K562 (cell line): ENCODE measurements at regions not wholly inside any gene's neighbourhood (a gene's known extent, or its start where the extent isn't known, plus 50 kb on each side); places are given as distances from the start of the nearest gene placed in this dataset.

Source experiments
- ATAC-seq: fragments of 200-7000 bp; cut with Tn5 transposase; 3 replicates; pipeline ENCODE4 v1.9.1; 2020; ENCODE audit warnings: moderate library complexity
- BruUV-seq: library from RNA; stranded (reverse); fragments of 400-500 nt; replicated peaks from 2 replicates; lab custom pipeline; 2021; lab: Mats Ljungman, UMichigan
- CTCF ChIA-PET: fragments of 300-600 bp; formaldehyde crosslinking; extraction: SDS; loops from one replicate; lab custom pipeline; 2021; ENCODE audit warnings: low intra/inter-chr PET ratio; lab: Yijun Ruan, JAX
- POLR2A ChIA-PET: fragments of 300-600, 350-650 bp; sonication (Branson Sonifier 250); formaldehyde crosslinking; extraction: SDS; loops from one replicate; lab custom pipeline; 2021; ENCODE audit warnings: antibody characterized with exemption, inconsistent platforms; lab: Yijun Ruan, JAX
- DNase-seq, 4 experiments: peaks; one replicate each; pipeline versions ENCODE4 v3.0.0 to v3.0.0-alpha.2; 2011 to 2018; ENCODE audit warnings: low spot score in 3 of 4, mixed read lengths in 3 of 4; ENCODE audit errors: extremely low read depth in 1 of 4
- FAIRE-seq: peaks from 2 replicates; lab custom pipeline; 2011; peaks lifted over from hg19 to GRCh38; lab: Jason Lieb, UNC
- H2AFZ ChIP-seq: 2 replicates; pipeline ENCODE4 v1.6.0; 2011; ENCODE audit warnings: low read depth, low read length, control low read depth, inconsistent platforms
- H3K27ac ChIP-seq: fragments of 200-600 bp; 3 replicates; pipeline ENCODE4 v1.8.0; 2011; ENCODE audit warnings: low read depth, mild to moderate bottlenecking, control low read depth, inconsistent platforms, low read length, moderate library complexity, mixed read lengths; ENCODE audit errors: extremely low read depth
- H3K27me3 ChIP-seq, 2 experiments: fragments of 300-600 bp in 1 of 2; 2 replicates in 1 of 2; 3 replicates in 1 of 2; pipeline versions ENCODE4 v1.6.0 to v1.8.0; 2011; ENCODE audit warnings: inconsistent platforms in 2 of 2, low read length in 2 of 2, mild to moderate bottlenecking in 1 of 2, mixed read lengths in 1 of 2, moderate library complexity in 1 of 2; ENCODE audit not compliant: control insufficient read depth in 2 of 2, insufficient read depth in 2 of 2
- H3K36me3 ChIP-seq: fragments of 300-600 bp; 3 replicates; pipeline ENCODE4 v1.8.0; 2011; ENCODE audit warnings: mild to moderate bottlenecking, low read length, inconsistent platforms; ENCODE audit not compliant: control insufficient read depth, insufficient read depth
- H3K4me1 ChIP-seq, 2 experiments: fragments of 200-600 bp in 1 of 2; replicated peaks in 1 of 2; 2 replicates in 1 of 2; 3 replicates in 1 of 2; pipeline versions ENCODE4 v1.5.1 to v1.8.0; 2011; ENCODE audit warnings: inconsistent platforms in 2 of 2, low read length in 2 of 2, mild to moderate bottlenecking in 1 of 2, mixed read lengths in 1 of 2, moderate library complexity in 1 of 2; ENCODE audit not compliant: control insufficient read depth in 2 of 2, insufficient read depth in 2 of 2
- H3K4me2 ChIP-seq: 2 replicates; pipeline ENCODE4 v1.6.1; 2011; ENCODE audit warnings: low read length, control low read depth, inconsistent platforms, mixed read lengths; ENCODE audit not compliant: insufficient read depth
- H3K4me3 ChIP-seq: fragments of 200-600 bp; sonication (generic), shearing (Covaris generic); 2 replicates; pipeline ENCODE4 v1.5.1; 2016; ENCODE audit warnings: control low read depth, inconsistent platforms
- H3K79me2 ChIP-seq: fragments of 200-600 bp; 3 replicates; pipeline ENCODE4 v1.8.0; 2011; ENCODE audit warnings: low read length, inconsistent platforms; ENCODE audit not compliant: control insufficient read depth, insufficient read depth
- H3K9ac ChIP-seq, 2 experiments: 2 replicates each; pipeline versions ENCODE4 v1.6.0 to v1.6.1; 2011; ENCODE audit warnings: low read depth in 2 of 2, low read length in 2 of 2, control low read depth in 1 of 2, inconsistent platforms in 1 of 2, mild to moderate bottlenecking in 1 of 2, mixed read lengths in 1 of 2; ENCODE audit not compliant: insufficient read depth in 1 of 2
- H3K9me1 ChIP-seq: one replicate; pipeline ENCODE4 v1.6.0; 2011; ENCODE audit warnings: inconsistent platforms, mild to moderate bottlenecking, low read length, moderate library complexity; ENCODE audit not compliant: control insufficient read depth, insufficient read depth
- H3K9me3 ChIP-seq: replicated peaks from 2 replicates; pipeline ENCODE4 v1.5.1; 2011; ENCODE audit warnings: low read depth, low read length, inconsistent platforms; ENCODE audit not compliant: control insufficient read depth, insufficient read depth
- H4K20me1 ChIP-seq: replicated peaks from 2 replicates; pipeline ENCODE4 v1.6.1; 2011; ENCODE audit warnings: low read length, inconsistent platforms, mixed read lengths; ENCODE audit not compliant: control insufficient read depth, insufficient read depth
- CEBPB ChIP-seq: fragments of 450-650 bp; IDR thresholded peaks from 2 replicates; pipeline ENCODE4 v1.6.1; 2016; ENCODE audit warnings: missing genetic modification characterization, missing compliant biosample characterization
- HMG20A ChIP-seq: fragments of 450-650 bp; formaldehyde crosslinking; conservative IDR thresholded peaks from 2 replicates; pipeline ENCODE4 v1.4.0; 2020; ENCODE audit warnings: mild to moderate bottlenecking, mixed read lengths
- IRF1 ChIP-seq: sonication (generic); formaldehyde crosslinking; IDR thresholded peaks from 2 replicates; pipeline ENCODE4 v1.8.0; 2022; ENCODE audit warnings: missing genetic modification reagents, mild to moderate bottlenecking, borderline replicate concordance
- MLLT1 ChIP-seq, 2 experiments: fragments of 450-650 bp; IDR thresholded peaks; 2 replicates each; pipeline ENCODE4 v1.6.1; 2016
- MYC ChIP-seq, 2 experiments: fragments of 250-450 bp in 1 of 2; sonication (Bioruptor Pico) in 1 of 2; IDR thresholded peaks; 2 replicates each; pipeline versions ENCODE4 v1.5.1 to v1.6.1; 2012 to 2021; ENCODE audit warnings: low read depth in 2 of 2, borderline replicate concordance in 1 of 2, improper control_type of control experiment in 1 of 2, low read length in 1 of 2, mild to moderate bottlenecking in 1 of 2, moderate library complexity in 1 of 2
- NFIX ChIP-seq: fragments of 250-450 bp; sonication (Bioruptor Pico); IDR thresholded peaks from 2 replicates; pipeline ENCODE4 v1.4.0; 2020; ENCODE audit warnings: low read depth, mild to moderate bottlenecking, moderate library complexity
- ZNF24 ChIP-seq: fragments of 450-650 bp; IDR thresholded peaks from 2 replicates; pipeline ENCODE4 v1.6.1; 2016
- ZNF3 ChIP-seq: fragments of 250-450 bp; sonication (Bioruptor Pico); IDR thresholded peaks from 2 replicates; pipeline ENCODE4 v1.5.0; 2021; ENCODE audit warnings: mild to moderate bottlenecking, moderate library complexity
- ZNF311 ChIP-seq: fragments of 250-450 bp; sonication (Bioruptor Pico); IDR thresholded peaks from 2 replicates; pipeline ENCODE4 v1.4.0; 2020; ENCODE audit warnings: mild to moderate bottlenecking, moderate library complexity
- ZNF589 ChIP-seq: fragments of 200-800 bp; sonication (Bioruptor generic); IDR thresholded peaks from 2 replicates; pipeline ENCODE4 v1.6.1; 2016; ENCODE audit warnings: low read depth, missing genetic modification characterization, missing compliant biosample characterization
- ZNF717 ChIP-seq: fragments of 250-450 bp; sonication (Bioruptor Pico); IDR thresholded peaks from 2 replicates; pipeline ENCODE4 v1.5.0; 2021
- ZNF76 ChIP-seq: fragments of 250-450 bp; sonication (Bioruptor Pico); IDR thresholded peaks from 2 replicates; pipeline ENCODE4 v1.4.0; 2020; ENCODE audit warnings: mild to moderate bottlenecking, moderate library complexity, borderline replicate concordance
- WGBS: fragments of 100-300 bp; shearing (Covaris generic); methylation state at CpG from one replicate; pipeline ENCODE4 v1.1.6; 2016; ENCODE audit warnings: low coverage, mixed read lengths; ENCODE audit not compliant: insufficient coverage; ENCODE audit errors: missing lambda C conversion rate; 5-methylcytosine and 5-hydroxymethylcytosine counted together
- in situ Hi-C: fragments of 300-500 bp; cut with MboI; formaldehyde crosslinking; loops from 4 replicates; pipeline ENCODE4 v1.15.0; 2018; ENCODE audit warnings: inconsistent platforms, mixed read lengths
- intact Hi-C: fragments of 100-400 bp; cut with micrococcal nuclease; formaldehyde crosslinking; loops from 2 replicates; pipeline ENCODE4 v1.14.2; 2022

- H3K27me3 ChIP-seq, result peaks cover 10 to 66% of the 10 kb centered on the region in 2 experiments; a peak in 4 of 5 replicates
- no peak for DNase-seq
- POLR2A ChIA-PET, result interaction anchor here (0.6 kb wide), 1 partner anchor 540 kb away, joined by 3 read pairs; no protein-coding TSS in a partner anchor
- TF ChIP-seq ZNF311 (no peak), MYC (IDR thresholded peaks at IDR 0.05; ENCODE audit: low read depth, low read length) (no peak), MYC (CRISPR knock-in tag; IDR thresholded peaks at IDR 0.05; ENCODE audit: borderline replicate concordance, low read depth) (no peak), HMG20A (CRISPR knock-in tag) (no peak), ZNF589 (CRISPR knock-in tag) (no peak), ZNF3 (CRISPR knock-in tag) (no peak), NFIX (CRISPR knock-in tag) (no peak), ZNF76 (CRISPR knock-in tag) (no peak), IRF1 (CRISPR knock-in tag) (no peak), CEBPB (no peak), MLLT1 (IDR thresholded peaks at IDR 0.05) (no peak), ZNF717 (CRISPR knock-in tag) (no peak), ZNF24 (no peak)
These were observed 204.9 kb downstream of the ASB1 start for GRCh38 chr2:238631491-238632180.

More at GRCh38 chr2:238631491-238632180, 204.9 kb downstream of the ASB1 start:
- ATAC-seq, result no peak
- no TSS peak for BruUV-seq
- Histone ChIP-seq H3K27ac (no peak overlapping the region), H3K9me1 (no peaks in the 10 kb centered on the region), H3K36me3 (no peaks in the 10 kb centered on the region), H3K9ac (no peak overlapping the region), H3K4me2 (no peak overlapping the region), H3K79me2 (no peaks in the 10 kb centered on the region), H3K4me3 (no peak overlapping the region), H3K9me3 (no peaks in the 10 kb centered on the region), H3K4me1 (no peaks in the 10 kb centered on the region; a peak in 1 of 5 replicates), H2AFZ (no peak overlapping the region), H4K20me1 (no peaks in the 10 kb centered on the region)
- under 1% methylated on average over 15 of the region's 15 CpGs for WGBS
- FAIRE-seq, result no peak
- CTCF ChIA-PET, result no interaction called here
- in situ Hi-C loops, result no loop called here
- intact Hi-C loops, result no loop called here
